Ovary (tissue), 7 donors: ENCODE measurements at regions not wholly inside any gene's neighbourhood (a gene's known extent, or its start where the extent isn't known, plus 50 kb on each side); places are given as distances from the start of the nearest gene placed in this dataset. TPM values are rescaled to one million over a fixed set of nuclear protein-coding genes. Genes with fewer than 3 reads are reported as not detected.

Source experiments
- DNase-seq, 5 donors: peaks; one replicate each; pipeline ENCODE4 v3.0.0-alpha.2; 2019 to 2020
- H3K27ac ChIP-seq, 2 donors: fragments of 200-600 bp; one replicate each; pipeline versions ENCODE4 v1.5.1 to v1.8.0; 2019 to 2022
- H3K27me3 ChIP-seq: fragments of 200-600 bp; one replicate; pipeline ENCODE4 v1.8.0; 2022
- H3K36me3 ChIP-seq: fragments of 200-600 bp; sonication (generic); one replicate; pipeline ENCODE4 v1.5.1; 2019
- H3K4me1 ChIP-seq: one replicate; pipeline ENCODE4 v1.8.1; 2013; ENCODE audit warnings: mild to moderate bottlenecking, moderate library complexity; ENCODE audit not compliant: insufficient read depth
- H3K4me3 ChIP-seq: fragments of 200-600 bp; sonication (generic); one replicate; pipeline ENCODE4 v1.5.1; 2017
- H3K9me3 ChIP-seq, 2 donors: fragments of 200-600 bp in 1 of 2; sonication (generic) in 1 of 2; one replicate each; pipeline versions ENCODE4 v1.5.1 to v1.8.1; 2013 to 2019; ENCODE audit warnings: mild to moderate bottlenecking in 1 of 2, moderate library complexity in 1 of 2
- CTCF ChIP-seq, 3 donors: fragments of 450-650 bp in 2 of 3; fragments of 200-600 bp in 1 of 3; IDR thresholded peaks; one replicate each; pipeline versions ENCODE4 v1.5.1 to v1.8.0; 2016 to 2022; ENCODE audit warnings: antibody characterized with exemption in 3 of 3, mild to moderate bottlenecking in 1 of 3
- EP300 ChIP-seq: sonication (generic); formaldehyde crosslinking; IDR thresholded peaks from one replicate; pipeline ENCODE4 v1.6.1; 2017; ENCODE audit warnings: antibody characterized with exemption
- POLR2A ChIP-seq: fragments of 450-650 bp; IDR thresholded peaks from one replicate; pipeline ENCODE4 v1.6.1; 2017; ENCODE audit warnings: antibody characterized with exemption, mild to moderate bottlenecking, moderate library complexity
- WGBS, 3 donors: extraction: QIAGEN DNeasy Blood & Tissue Kit in 1 of 3; methylation state at CpG; one replicate each; pipeline versions ENCODE4 v1.1.5 to v1.1.7; 2013 to 2017; 5-methylcytosine and 5-hydroxymethylcytosine counted together
- intact Hi-C, 4 donors: fragments of 100-400 bp; cut with DNase I; formaldehyde crosslinking; loops; one replicate each; pipeline versions ENCODE4 v1.11.0 to v1.15.1; 2022 to 2023
- small RNA-seq: library from RNA; depleted of rRNA; stranded (forward); fragments of <200 nt; gene quantifications from one replicate; pipeline ENCODE3, GENCODE V24; 2016
- donor health status: DM: no; HTN: no; CAD: no; lungs with moderate emphysema.
- donor health status: DM: no; HTN: no; CAD: no.
- donor health status: Bipolar disorder and iron deficiency.
- donor health status: DM: no; HTN: no; CAD: no.
- donor health status: DM: yes; HTN: yes; CAD: no.

DNA sequence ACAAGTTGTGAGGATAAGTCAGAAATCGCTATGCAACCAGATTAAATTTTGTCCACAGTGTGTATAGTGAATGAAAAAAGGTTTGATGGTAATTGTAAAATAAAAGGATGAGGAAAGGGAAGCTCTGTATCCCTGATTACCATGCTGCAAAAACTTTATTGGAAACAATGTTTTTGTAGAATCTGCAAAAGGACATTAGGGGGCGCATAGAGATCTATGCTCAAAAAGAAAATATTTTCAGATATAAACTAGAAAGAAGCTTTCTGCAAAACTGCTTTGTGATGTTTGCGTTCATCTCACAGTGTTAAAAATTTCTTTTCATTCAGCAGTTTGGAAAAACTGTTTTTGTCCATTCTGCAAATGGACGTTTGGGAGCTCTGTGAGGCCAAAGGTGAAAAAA, 390.5 kb downstream of the OR4C45 start:
- no peak for TF ChIP-seq EP300
- TF ChIP-seq POLR2A = no peak
- no peak for TF ChIP-seq CTCF (IDR thresholded peaks at IDR 0.05)
- Histone ChIP-seq H3K27me3 (no peaks in the 10 kb centered on the region), H3K36me3 (no peaks in the 10 kb centered on the region), H3K4me1 (no peaks in the 10 kb centered on the region), H3K4me3 (no peak overlapping the region), H3K9me3 (no peaks in the 10 kb centered on the region), H3K27ac (no peak overlapping the region)
- WGBS, 3 donors = 40 to 45% (median 42%) methylated on average over 4 of the region's 4 CpGs
- intact Hi-C loops = no loop called here
- no peak for DNase-seq

Small RNA genes in the stretch of these regions (small RNA-seq; reads per million reads assigned to genes)
- not detected for gene AC109635.3
